WERI-Rb-1 (cell line): ENCODE measurements at regions not wholly inside any gene's neighbourhood (a gene's known extent, or its start where the extent isn't known, plus 50 kb on each side); places are given as distances from the start of the nearest gene placed in this dataset.

Source experiments
- DNase-seq: peaks from one replicate; pipeline ENCODE4 v3.0.0-alpha.2; 2020
- H3K27ac ChIP-seq: fragments of 250-450 bp; sonication (Bioruptor Pico); 2 replicates; pipeline ENCODE4 v1.5.1; 2020; ENCODE audit warnings: mild to moderate bottlenecking, moderate library complexity
- H3K27me3 ChIP-seq: fragments of 250-450 bp; sonication (Bioruptor Pico); 2 replicates; pipeline ENCODE4 v1.5.1; 2021; ENCODE audit warnings: mild to moderate bottlenecking, low read depth, moderate library complexity; ENCODE audit not compliant: insufficient read depth, severe bottlenecking
- H3K36me3 ChIP-seq: fragments of 250-450 bp; sonication (Bioruptor Pico); 2 replicates; pipeline ENCODE4 v1.5.1; 2020; ENCODE audit warnings: mild to moderate bottlenecking, moderate library complexity
- H3K4me3 ChIP-seq: 2 replicates; pipeline ENCODE4 v1.5.1; 2011; ENCODE audit warnings: low read depth, mild to moderate bottlenecking, control low read depth, low read length
- H3K9me3 ChIP-seq: fragments of 250-450 bp; sonication (Bioruptor Pico); 2 replicates; pipeline ENCODE4 v1.5.1; 2021; ENCODE audit warnings: mild to moderate bottlenecking, moderate library complexity; ENCODE audit not compliant: severe bottlenecking
- CTCF ChIP-seq: IDR thresholded peaks from 2 replicates; pipeline ENCODE4 v1.5.1; 2011; ENCODE audit warnings: low read depth, mild to moderate bottlenecking, control low read depth, inconsistent platforms, low read length

- no peaks in the 10 kb centered on the region for H3K9me3 ChIP-seq
These were observed 136.2 kb downstream of the KLF12 start for GRCh38 chr13:73997964-73998363.

GRCh38 chr13:73996569-73996968, 137.6 kb downstream of the KLF12 start:
- Histone ChIP-seq H3K9me3 (no peaks in the 10 kb centered on the region), H3K36me3 (no peaks in the 10 kb centered on the region), H3K27ac (no peak overlapping the region), H3K27me3 (no peaks in the 10 kb centered on the region), H3K4me3 (no peak overlapping the region)
- DNase-seq: no peak
- TF ChIP-seq CTCF: no peak

More at GRCh38 chr13:73997964-73998363, 136.2 kb downstream of the KLF12 start:
- TF ChIP-seq CTCF: no peak
- Histone ChIP-seq H3K4me3 (no peak overlapping the region), H3K27me3 (no peaks in the 10 kb centered on the region), H3K27ac (no peak overlapping the region), H3K36me3 (no peaks in the 10 kb centered on the region)
- no peak for DNase-seq

- TF ChIP-seq CTCF: no peak
- no peak for DNase-seq
- H3K27ac ChIP-seq: no peak overlapping the region
- no peaks in the 10 kb centered on the region for H3K9me3 ChIP-seq
- no peaks in the 10 kb centered on the region for H3K27me3 ChIP-seq
- no peaks in the 10 kb centered on the region for H3K36me3 ChIP-seq
- H3K4me3 ChIP-seq: no peak overlapping the region
These were observed 138.5 kb downstream of the KLF12 start for GRCh38 chr13:73995736-73996135.

GRCh38 chr13:73993661-73994060, 140.5 kb downstream of the KLF12 start:
- H3K4me3 ChIP-seq: no peak overlapping the region
- TF ChIP-seq CTCF: no peak
- H3K9me3 ChIP-seq: no peaks in the 10 kb centered on the region
- no peaks in the 10 kb centered on the region for H3K27me3 ChIP-seq
- no peaks in the 10 kb centered on the region for H3K36me3 ChIP-seq
- no peak overlapping the region for H3K27ac ChIP-seq
- DNase-seq: no peak

GRCh38 chr13:73991884-73992283, 142.3 kb downstream of the KLF12 start:
- DNase-seq: no peak
- Histone ChIP-seq H3K27ac (no peak overlapping the region), H3K27me3 (no peaks in the 10 kb centered on the region), H3K9me3 (no peaks in the 10 kb centered on the region), H3K4me3 (no peak overlapping the region), H3K36me3 (no peaks in the 10 kb centered on the region)
- no peak for TF ChIP-seq CTCF

GRCh38 chr13:73991384-73991783, 142.8 kb downstream of the KLF12 start:
- H3K27ac ChIP-seq: no peak overlapping the region
- H3K4me3 ChIP-seq: no peak overlapping the region
- no peaks in the 10 kb centered on the region for H3K36me3 ChIP-seq
- no peaks in the 10 kb centered on the region for H3K9me3 ChIP-seq
- no peaks in the 10 kb centered on the region for H3K27me3 ChIP-seq
- no peak for TF ChIP-seq CTCF
- no peak for DNase-seq
